IMR-90 (cell line): ENCODE measurements at regions not wholly inside any gene's neighbourhood (a gene's known extent, or its start where the extent isn't known, plus 50 kb on each side); places are given as distances from the start of the nearest gene placed in this dataset.

Experiments used
- ATAC-seq: fragments of 200-7000 bp; cut with Tn5 transposase; 2 replicates; pipeline ENCODE4 v1.9.1; 2020; ENCODE audit warnings: low read depth, mild to moderate bottlenecking, moderate library complexity
- BruUV-seq: library from RNA; stranded (reverse); fragments of 400-500 nt; replicated peaks from 2 replicates; lab custom pipeline; 2021; lab: Mats Ljungman, UMichigan
- CTCF ChIA-PET: fragments of 300-600 bp; formaldehyde crosslinking; extraction: SDS; loops from one replicate; lab custom pipeline; 2021; ENCODE audit warnings: antibody characterized with exemption; lab: Yijun Ruan, JAX
- POLR2A ChIA-PET: fragments of 300-600 bp; sonication (Branson Sonifier 250); formaldehyde crosslinking; loops from one replicate; lab custom pipeline; 2022; ENCODE audit warnings: antibody characterized with exemption; ENCODE audit not compliant: unreplicated experiment; lab: Charles Lee
- DNase-seq: peaks from one replicate; pipeline ENCODE4 v3.0.0; 2013
- H2AFZ ChIP-seq: replicated peaks from 2 replicates; pipeline ENCODE3; 2013; ENCODE audit warnings: low read length, mild to moderate bottlenecking; ENCODE audit not compliant: poor library complexity
- H2AK5ac ChIP-seq: 2 replicates; pipeline ENCODE4 v1.6.1; 2013; ENCODE audit warnings: low read depth, low read length, inconsistent platforms
- H2AK9ac ChIP-seq: replicated peaks from 2 replicates; pipeline ENCODE3; 2013; ENCODE audit warnings: mild to moderate bottlenecking, low read depth, low read length, moderate library complexity; ENCODE audit not compliant: poor library complexity
- H2BK120ac ChIP-seq: 2 replicates; pipeline ENCODE4 v1.6.1; 2013; ENCODE audit warnings: low read depth, low read length, inconsistent platforms
- H2BK15ac ChIP-seq: 3 replicates; pipeline ENCODE4 v1.6.1; 2013; ENCODE audit warnings: low read depth, low read length, inconsistent platforms
- H2BK20ac ChIP-seq: 2 replicates; pipeline ENCODE4 v1.6.1; 2013; ENCODE audit warnings: low read depth, mild to moderate bottlenecking, inconsistent platforms, low read length, moderate library complexity
- H2BK5ac ChIP-seq: 2 replicates; pipeline ENCODE4 v1.6.1; 2013; ENCODE audit warnings: mild to moderate bottlenecking, low read depth, low read length, inconsistent platforms; ENCODE audit not compliant: poor library complexity, severe bottlenecking
- H3K14ac ChIP-seq: replicated peaks from 2 replicates; pipeline ENCODE4 v1.6.1; 2013; ENCODE audit warnings: low read depth, low read length, inconsistent platforms
- H3K18ac ChIP-seq: 2 replicates; pipeline ENCODE4 v1.6.1; 2013; ENCODE audit warnings: low read depth, low read length, control low read depth
- H3K23ac ChIP-seq: 2 replicates; pipeline ENCODE4 v1.6.1; 2013; ENCODE audit warnings: low read depth, low read length, inconsistent platforms
- H3K27ac ChIP-seq: 2 replicates; pipeline ENCODE4 v1.5.1; 2013; ENCODE audit warnings: mild to moderate bottlenecking, control low read depth, low read length; ENCODE audit not compliant: insufficient read depth
- H3K27me3 ChIP-seq: 2 replicates; pipeline ENCODE4 v1.6.1; 2013; ENCODE audit warnings: low read length; ENCODE audit not compliant: control insufficient read depth, insufficient read depth
- H3K36me3 ChIP-seq: 2 replicates; pipeline ENCODE4 v1.6.1; 2013; ENCODE audit warnings: low read length, mixed read lengths; ENCODE audit not compliant: control insufficient read depth, insufficient read depth
- H3K4ac ChIP-seq: 2 replicates; pipeline ENCODE4 v1.6.1; 2013; ENCODE audit warnings: low read depth, low read length, inconsistent platforms
- H3K4me1 ChIP-seq: 2 replicates; pipeline ENCODE4 v1.6.1; 2013; ENCODE audit warnings: low read length, mixed read lengths; ENCODE audit not compliant: control insufficient read depth, insufficient read depth
- H3K4me2 ChIP-seq: 2 replicates; pipeline ENCODE4 v1.6.1; 2013; ENCODE audit warnings: low read depth, mild to moderate bottlenecking, control low read depth, low read length, moderate library complexity
- H3K4me3 ChIP-seq: 2 replicates; pipeline ENCODE4 v1.5.1; 2013; ENCODE audit warnings: low read depth, mild to moderate bottlenecking, control low read depth, low read length, moderate library complexity; ENCODE audit not compliant: insufficient read depth
- H3K56ac ChIP-seq: 2 replicates; pipeline ENCODE4 v1.6.1; 2013; ENCODE audit warnings: low read length, inconsistent platforms; ENCODE audit not compliant: insufficient read depth; ENCODE audit errors: extremely low read depth
- H3K79me1 ChIP-seq, 2 experiments: 2 replicates each; pipeline ENCODE4 v1.6.1; 2013; ENCODE audit warnings: low read length in 2 of 2, inconsistent platforms in 1 of 2, low read depth in 1 of 2
- H3K9ac ChIP-seq: 2 replicates; pipeline ENCODE4 v1.6.1; 2013; ENCODE audit warnings: low read depth, low read length, control low read depth
- H3K9me1 ChIP-seq: 2 replicates; pipeline ENCODE4 v1.6.1; 2013; ENCODE audit warnings: low read length, inconsistent platforms; ENCODE audit not compliant: insufficient read depth
- H3K9me3 ChIP-seq: 2 replicates; pipeline ENCODE4 v1.6.1; 2013; ENCODE audit warnings: low read length; ENCODE audit not compliant: control insufficient read depth, insufficient read depth
- H4K20me1 ChIP-seq: 2 replicates; pipeline ENCODE4 v1.6.1; 2013; ENCODE audit warnings: low read length, inconsistent platforms; ENCODE audit not compliant: insufficient read depth
- H4K5ac ChIP-seq: 2 replicates; pipeline ENCODE4 v1.6.1; 2013; ENCODE audit warnings: mild to moderate bottlenecking, low read depth, low read length, control low read depth
- H4K8ac ChIP-seq, 2 experiments: 2 replicates each; pipeline ENCODE4 v1.6.1; 2013; ENCODE audit warnings: low read depth in 2 of 2, low read length in 2 of 2, control low read depth in 1 of 2, inconsistent platforms in 1 of 2
- H4K91ac ChIP-seq: 2 replicates; pipeline ENCODE4 v1.6.1; 2013; ENCODE audit warnings: low read depth, low read length, inconsistent platforms; ENCODE audit not compliant: insufficient read depth
- BHLHE40 ChIP-seq: fragments of 150-350 bp; IDR thresholded peaks from 2 replicates; pipeline ENCODE4 v1.6.1; 2016; ENCODE audit warnings: mild to moderate bottlenecking, low read depth, low read length
- CEBPB ChIP-seq: IDR thresholded peaks from 2 replicates; pipeline ENCODE4 v1.6.1; 2012; ENCODE audit warnings: low read depth, low read length, improper control_type of control experiment
- FOS ChIP-seq: fragments of 150-350 bp; IDR thresholded peaks from 2 replicates; pipeline ENCODE4 v1.6.1; 2016; ENCODE audit warnings: low read depth, low read length
- MAFK ChIP-seq: IDR thresholded peaks from 2 replicates; pipeline ENCODE4 v1.6.1; 2012; ENCODE audit warnings: low read depth, low read length, improper control_type of control experiment
- MAZ ChIP-seq: IDR thresholded peaks from 2 replicates; pipeline ENCODE4 v1.6.1; 2012; ENCODE audit warnings: low read depth, mild to moderate bottlenecking, low read length, improper control_type of control experiment, moderate library complexity, borderline replicate concordance
- MXI1 ChIP-seq: IDR thresholded peaks from 2 replicates; pipeline ENCODE4 v1.6.1; 2012; ENCODE audit warnings: low read depth, mild to moderate bottlenecking, low read length, moderate library complexity, borderline replicate concordance
- NFE2L2 ChIP-seq: fragments of 150-350 bp; IDR thresholded peaks from 2 replicates; pipeline ENCODE4 v1.6.1; 2016; ENCODE audit warnings: low read depth, mild to moderate bottlenecking, low read length
- RFX5 ChIP-seq: IDR thresholded peaks from 2 replicates; pipeline ENCODE4 v1.8.0; 2012; ENCODE audit warnings: low read depth, mild to moderate bottlenecking, low read length, moderate library complexity
- dilution Hi-C: fragments of 300-500 bp; cut with HindIII; formaldehyde crosslinking; loops from one replicate; pipeline ENCODE4 v1.14.3; 2018; ENCODE audit warnings: low sequenced_read_pairs; ENCODE audit not compliant: unreplicated experiment
- in situ Hi-C: fragments of 300-500 bp; cut with MboI; formaldehyde crosslinking; loops from 3 replicates; pipeline ENCODE4 v1.14.3; 2019; ENCODE audit warnings: low sequenced_read_pairs, inconsistent platforms, mixed read lengths
- intact Hi-C: fragments of 100-400 bp; cut with micrococcal nuclease; formaldehyde crosslinking; loops from 2 replicates; pipeline ENCODE4 v1.10.0; 2022
- TF ChIP-seq, protein P1 (sequence below): fragments of 150-350 bp; IDR thresholded peaks from 2 replicates; pipeline ENCODE4 v1.6.1; 2017; ENCODE audit warnings: mild to moderate bottlenecking, antibody characterized with exemption, low read length, low read depth
- TF ChIP-seq, protein P2 (sequence below): fragments of 150-350 bp; IDR thresholded peaks from 2 replicates; pipeline ENCODE4 v1.6.1; 2016; ENCODE audit warnings: low read depth, mild to moderate bottlenecking, low read length, moderate library complexity, borderline replicate concordance
- TF ChIP-seq, protein P3 (sequence below): conservative IDR thresholded peaks from 2 replicates; pipeline ENCODE4 v1.5.1; 2012; ENCODE audit warnings: mild to moderate bottlenecking, low read depth, low read length, improper control_type of control experiment

DNA sequence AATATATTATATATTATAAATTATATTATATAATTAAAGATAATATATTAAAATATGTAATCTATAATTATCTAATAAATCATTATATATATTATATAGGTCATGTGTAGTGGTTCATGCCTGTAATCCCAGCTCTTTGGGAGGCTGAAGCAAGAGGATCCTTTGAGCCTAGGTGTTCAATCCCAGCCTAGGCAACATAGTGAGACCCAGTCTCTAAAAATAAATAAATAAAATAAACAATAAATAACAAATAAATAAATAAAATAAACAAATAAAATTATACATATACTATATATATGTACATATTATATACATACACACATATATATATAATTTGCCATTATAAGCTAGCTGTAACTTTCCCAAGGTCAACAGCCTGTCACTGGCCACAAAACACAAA lies 277.7 kb downstream of the SETD4 start:
- Histone ChIP-seq H3K14ac (no peak overlapping the region), H3K9me3 (no peaks in the 10 kb centered on the region), H2BK120ac (no peak overlapping the region), H4K8ac (no peak overlapping the region), H3K18ac (no peak overlapping the region), H3K4me1 (peaks cover 7% of the 10 kb centered on the region), H3K4ac (no peak overlapping the region), H4K5ac (no peak overlapping the region), H2BK20ac (no peak overlapping the region), H3K23ac (no peak overlapping the region), H2AK5ac (no peak overlapping the region), H3K9ac (no peak overlapping the region), H3K4me3 (no peak overlapping the region), H2BK15ac (no peak overlapping the region), H3K4me2 (no peak overlapping the region), H4K20me1 (no peaks in the 10 kb centered on the region), H3K79me1 (0 out of 4 replicates have a peak, but pooled peaks cover 0 to 5% of the 10 kb centered on the region in 2 experiments), H2AFZ (no peak overlapping the region), H3K27me3 (no peaks in the 10 kb centered on the region), H3K9me1 (peaks cover 15% of the 10 kb centered on the region), H3K27ac (no peak overlapping the region), H4K91ac (no peak overlapping the region), H3K56ac (no peak overlapping the region), H2AK9ac (no peak overlapping the region), H2BK5ac (no peak overlapping the region), H3K36me3 (no peaks in the 10 kb centered on the region)
- no TSS peak for BruUV-seq
- DNase-seq (no peak), ATAC-seq (no peak)
- TF ChIP-seq FOS (no peak), MAFK (no peak), MXI1 (no peak), MAZ (no peak), BHLHE40 (no peak), NFE2L2 (no peak), CEBPB (no peak), RFX5 (no peak)
- TF ChIP-seq, protein P1, sequence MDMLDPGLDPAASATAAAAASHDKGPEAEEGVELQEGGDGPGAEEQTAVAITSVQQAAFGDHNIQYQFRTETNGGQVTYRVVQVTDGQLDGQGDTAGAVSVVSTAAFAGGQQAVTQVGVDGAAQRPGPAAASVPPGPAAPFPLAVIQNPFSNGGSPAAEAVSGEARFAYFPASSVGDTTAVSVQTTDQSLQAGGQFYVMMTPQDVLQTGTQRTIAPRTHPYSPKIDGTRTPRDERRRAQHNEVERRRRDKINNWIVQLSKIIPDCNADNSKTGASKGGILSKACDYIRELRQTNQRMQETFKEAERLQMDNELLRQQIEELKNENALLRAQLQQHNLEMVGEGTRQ: no peak
- TF ChIP-seq, protein P2, sequence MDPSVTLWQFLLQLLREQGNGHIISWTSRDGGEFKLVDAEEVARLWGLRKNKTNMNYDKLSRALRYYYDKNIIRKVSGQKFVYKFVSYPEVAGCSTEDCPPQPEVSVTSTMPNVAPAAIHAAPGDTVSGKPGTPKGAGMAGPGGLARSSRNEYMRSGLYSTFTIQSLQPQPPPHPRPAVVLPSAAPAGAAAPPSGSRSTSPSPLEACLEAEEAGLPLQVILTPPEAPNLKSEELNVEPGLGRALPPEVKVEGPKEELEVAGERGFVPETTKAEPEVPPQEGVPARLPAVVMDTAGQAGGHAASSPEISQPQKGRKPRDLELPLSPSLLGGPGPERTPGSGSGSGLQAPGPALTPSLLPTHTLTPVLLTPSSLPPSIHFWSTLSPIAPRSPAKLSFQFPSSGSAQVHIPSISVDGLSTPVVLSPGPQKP: no peak
- TF ChIP-seq, protein P3, sequence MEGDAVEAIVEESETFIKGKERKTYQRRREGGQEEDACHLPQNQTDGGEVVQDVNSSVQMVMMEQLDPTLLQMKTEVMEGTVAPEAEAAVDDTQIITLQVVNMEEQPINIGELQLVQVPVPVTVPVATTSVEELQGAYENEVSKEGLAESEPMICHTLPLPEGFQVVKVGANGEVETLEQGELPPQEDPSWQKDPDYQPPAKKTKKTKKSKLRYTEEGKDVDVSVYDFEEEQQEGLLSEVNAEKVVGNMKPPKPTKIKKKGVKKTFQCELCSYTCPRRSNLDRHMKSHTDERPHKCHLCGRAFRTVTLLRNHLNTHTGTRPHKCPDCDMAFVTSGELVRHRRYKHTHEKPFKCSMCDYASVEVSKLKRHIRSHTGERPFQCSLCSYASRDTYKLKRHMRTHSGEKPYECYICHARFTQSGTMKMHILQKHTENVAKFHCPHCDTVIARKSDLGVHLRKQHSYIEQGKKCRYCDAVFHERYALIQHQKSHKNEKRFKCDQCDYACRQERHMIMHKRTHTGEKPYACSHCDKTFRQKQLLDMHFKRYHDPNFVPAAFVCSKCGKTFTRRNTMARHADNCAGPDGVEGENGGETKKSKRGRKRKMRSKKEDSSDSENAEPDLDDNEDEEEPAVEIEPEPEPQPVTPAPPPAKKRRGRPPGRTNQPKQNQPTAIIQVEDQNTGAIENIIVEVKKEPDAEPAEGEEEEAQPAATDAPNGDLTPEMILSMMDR: no peak
- ChIA-PET POLR2A (no interaction called here), CTCF (interaction anchor here (1.0 kb wide), 1 partner anchor 28 kb away, joined by 3 read pairs; no protein-coding TSS in a partner anchor)
- in situ Hi-C loops: no loop called here
- intact Hi-C loops: no loop called here
- dilution Hi-C loops: no loop called here
